Left hindlimb (tissue), 1 donor: ENCODE measurements at regions not wholly inside any gene's neighbourhood (a gene's known extent, or its start where the extent isn't known, plus 50 kb on each side); places are given as distances from the start of the nearest gene placed in this dataset.
A peak's percentile ranks its signal among the peaks of the same experiment; 100 is the strongest.
"Not testable (repeated sequence)": the region's sequence is repeated elsewhere in the genome, so short reads cannot be mapped to it uniquely, and the experiment has no call there.

ENCODE experiments used
- DNase-seq: peaks from one replicate; pipeline ENCODE4 v3.0.0-alpha.2; 2018

- peak; percentile 60 for DNase-seq
Measured at GRCh38 chr7:68977385-68978055, 620.8 kb upstream of the AUTS2 start.

- no peak for DNase-seq
Measured at GRCh38 chr7:68978710-68979109, 619.6 kb upstream of the AUTS2 start.

- DNase-seq = no peak
Measured at GRCh38 chr7:68980011-68980410, 618.3 kb upstream of the AUTS2 start.

- DNase-seq = not testable (repeated sequence)
Measured at GRCh38 chr7:68980432-68980831, 617.8 kb upstream of the AUTS2 start.

GRCh38 chr7:68984306-68984705 lies 614.0 kb upstream of the AUTS2 start:
- DNase-seq = no peak

DNA sequence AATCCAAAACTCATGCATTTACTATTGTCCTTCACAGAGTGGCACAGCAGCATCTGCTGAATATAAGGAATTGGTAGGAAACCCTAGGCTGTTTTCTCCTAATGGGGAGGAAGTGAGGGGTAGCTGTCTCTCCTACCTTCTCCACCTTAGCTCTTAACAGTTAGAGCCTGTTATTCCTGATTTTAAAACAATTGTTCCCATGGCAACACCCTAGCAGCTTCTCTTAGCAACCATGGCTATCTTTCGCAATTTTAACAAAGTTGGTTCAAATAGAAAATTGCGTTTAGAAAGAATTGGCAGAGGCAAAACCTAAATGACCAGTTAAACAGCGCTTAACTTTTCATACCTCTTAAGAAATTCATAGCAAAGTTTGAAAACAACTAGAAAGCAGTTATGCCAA lies 603.4 kb upstream of the AUTS2 start:
- no peak for DNase-seq

- no peak for DNase-seq
Measured at GRCh38 chr7:68998136-68998535, 600.1 kb upstream of the AUTS2 start.

GRCh38 chr7:69002416-69002815 lies 595.9 kb upstream of the AUTS2 start:
- no peak for DNase-seq

DNA sequence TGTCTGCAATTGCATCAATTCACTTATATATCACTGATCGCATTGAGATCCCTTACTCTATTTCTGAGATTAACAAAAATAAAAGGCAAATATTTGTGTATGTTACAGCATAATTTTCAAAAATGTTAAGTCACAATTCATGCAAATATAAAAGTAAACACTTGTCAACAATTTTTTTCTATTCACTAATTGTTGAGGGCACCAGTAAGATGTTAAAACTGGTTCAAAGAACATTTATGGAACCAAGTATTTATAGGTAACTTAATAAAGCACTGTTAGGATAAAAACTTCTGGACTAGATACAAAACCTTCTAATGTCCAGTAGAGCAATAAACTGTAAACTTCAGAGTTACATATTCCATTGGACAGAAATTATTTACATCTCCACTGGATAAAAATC lies 586.1 kb upstream of the AUTS2 start:
- DNase-seq = no peak

DNA sequence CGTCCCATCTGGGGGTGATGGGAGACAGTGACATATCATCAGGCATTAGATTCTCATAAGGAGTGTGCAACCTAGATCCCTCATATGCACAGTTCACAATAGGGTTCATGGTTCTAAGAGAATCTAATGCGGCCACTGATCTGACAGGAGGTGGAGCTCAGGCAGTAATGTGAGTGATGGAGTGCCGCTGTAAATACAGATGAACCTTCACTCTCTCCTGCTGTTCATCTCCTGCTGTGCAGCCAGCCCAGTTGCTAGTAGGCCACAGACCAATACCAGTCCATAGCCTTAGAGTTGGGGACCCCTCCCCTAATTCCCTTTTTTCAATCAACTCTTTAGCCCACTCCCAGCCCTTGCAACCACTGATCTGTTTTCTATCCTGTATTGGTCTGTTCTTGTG lies 581.1 kb upstream of the AUTS2 start:
- no peak for DNase-seq

GRCh38 chr7:69018200-69018599 lies 580.1 kb upstream of the AUTS2 start:
- peak; percentile 38 for DNase-seq

GRCh38 chr7:69019437-69019836 lies 578.8 kb upstream of the AUTS2 start:
- DNase-seq = no peak

DNA sequence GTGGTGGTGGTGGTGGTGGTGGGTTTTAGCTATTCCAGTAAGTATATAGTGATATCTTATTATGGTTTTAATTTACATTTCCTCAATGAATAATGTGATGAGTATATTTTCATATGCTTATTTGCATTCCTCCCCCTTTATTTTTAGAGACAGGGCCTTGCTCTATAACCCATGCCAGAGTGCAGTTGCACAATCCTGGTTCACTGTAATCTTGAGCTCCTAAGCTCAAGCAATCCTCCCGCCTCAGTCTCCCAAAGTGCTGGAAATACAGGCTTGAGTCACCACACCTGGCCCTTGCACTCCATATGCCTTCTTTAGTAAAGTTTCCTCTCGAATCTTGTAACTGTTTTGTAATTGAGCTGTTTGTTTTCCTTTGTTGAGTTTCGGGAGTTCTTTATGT lies 577.7 kb upstream of the AUTS2 start:
- DNase-seq = no peak

DNA sequence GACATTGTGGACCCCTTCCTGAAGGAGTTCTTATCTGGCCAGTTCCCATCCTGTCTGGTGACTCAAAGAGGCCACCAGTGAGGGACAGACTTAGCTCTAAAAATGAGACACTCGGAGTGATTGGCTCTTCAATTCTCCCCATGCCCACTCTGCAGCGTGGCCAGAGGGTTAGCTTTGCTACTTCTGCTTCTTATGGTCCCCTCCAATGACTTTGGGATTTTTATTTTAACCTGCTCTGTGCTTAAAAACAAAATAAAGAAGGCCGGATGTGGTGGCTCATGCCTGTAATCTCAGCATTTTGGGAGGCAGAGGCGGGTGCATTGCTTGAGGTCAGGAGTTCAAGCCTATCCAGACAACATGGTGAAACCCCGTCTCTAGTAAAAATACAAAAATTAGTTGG lies 573.0 kb upstream of the AUTS2 start:
- no peak for DNase-seq

DNA sequence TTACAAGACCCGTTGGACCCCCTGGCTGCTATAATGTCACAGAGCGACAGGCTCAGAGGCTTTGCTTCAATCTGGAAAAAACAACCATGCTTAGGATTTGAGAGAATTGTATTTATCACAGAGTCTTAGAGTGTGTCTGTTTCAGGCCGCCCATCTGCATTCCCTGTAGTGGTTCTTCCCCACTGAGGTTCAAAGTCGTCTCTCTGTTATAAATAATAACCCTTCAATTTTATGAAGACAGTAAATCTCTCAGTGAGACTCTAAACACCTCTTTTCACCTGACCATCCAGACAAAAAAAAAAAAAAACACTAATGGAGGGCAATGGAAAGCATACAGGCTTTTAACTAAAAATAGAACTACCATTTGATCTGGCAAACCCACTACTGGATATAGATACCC lies 565.4 kb upstream of the AUTS2 start:
- DNase-seq = no peak

DNA sequence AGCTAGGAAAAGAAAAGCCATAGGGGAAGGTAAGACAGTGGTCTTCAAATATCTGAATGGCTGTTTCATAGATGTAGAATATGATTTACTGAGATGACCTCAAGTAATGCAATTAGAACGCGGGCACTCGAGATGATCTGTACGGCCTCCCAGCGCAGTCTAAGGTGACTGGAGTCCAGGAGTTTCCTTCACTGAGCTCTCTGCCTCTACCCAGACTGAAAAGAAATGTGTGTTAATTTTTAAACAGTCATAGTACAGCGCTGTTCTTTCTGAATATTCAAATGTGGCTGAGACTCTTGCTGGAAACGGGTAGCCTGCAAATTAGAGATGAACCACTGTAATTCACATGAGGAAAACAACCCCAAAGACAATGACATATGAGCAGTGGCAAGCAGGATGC lies 562.4 kb upstream of the AUTS2 start:
- no peak for DNase-seq

- DNase-seq = no peak
Measured at GRCh38 chr7:69036301-69036700, 562.0 kb upstream of the AUTS2 start.

- no peak for DNase-seq
Measured at GRCh38 chr7:69038915-69039314, 559.4 kb upstream of the AUTS2 start.

DNA sequence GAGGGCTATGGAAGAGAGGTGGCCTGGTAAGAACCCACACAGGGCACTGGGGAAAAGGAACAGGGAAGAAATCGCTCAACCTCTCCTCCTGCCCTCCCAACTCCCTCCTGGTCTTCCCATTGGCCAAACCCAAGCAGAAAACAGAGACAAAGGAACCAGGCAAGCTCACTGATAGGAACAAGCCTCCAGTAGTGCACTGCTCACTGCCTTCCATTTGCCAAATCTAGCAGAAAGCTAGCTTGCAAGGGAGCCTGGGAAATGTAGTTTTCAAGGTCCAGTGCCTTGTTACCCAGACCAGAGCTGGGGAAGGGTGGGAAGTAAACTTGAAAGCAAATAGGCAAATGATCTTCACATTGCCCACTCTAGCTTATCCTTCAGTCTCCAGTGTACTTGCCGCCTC lies 556.1 kb upstream of the AUTS2 start:
- DNase-seq = no peak

DNA sequence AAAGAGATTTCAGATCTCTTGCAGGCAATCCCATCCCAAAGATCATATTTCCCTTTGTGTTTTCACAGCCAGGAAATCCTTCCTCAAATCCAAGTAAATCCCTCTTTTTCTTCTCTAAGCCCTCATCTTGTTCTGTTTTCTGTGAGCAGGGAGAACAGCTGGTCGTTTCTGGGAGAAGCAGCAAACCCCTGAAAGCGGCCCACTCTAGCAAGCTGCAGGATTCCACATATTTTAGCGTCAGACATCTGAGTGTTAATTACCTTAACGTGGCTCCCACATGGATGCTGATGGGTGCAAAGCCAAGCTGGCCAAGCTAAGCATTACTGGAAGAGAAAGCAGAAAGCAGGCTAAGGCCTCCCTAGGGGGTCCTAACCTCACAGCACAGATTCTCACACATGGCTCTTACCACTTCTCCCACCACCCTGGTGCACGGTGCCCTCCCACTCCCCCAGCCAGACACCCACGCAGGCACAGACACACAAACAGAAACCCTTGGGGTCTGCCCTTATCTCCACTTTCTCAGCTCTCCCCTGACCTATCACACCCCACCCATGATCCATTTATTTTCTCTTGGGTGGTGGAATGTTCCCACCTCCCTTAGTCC lies 551.0 kb upstream of the AUTS2 start:
- DNase-seq = peak; percentile 46

DNA sequence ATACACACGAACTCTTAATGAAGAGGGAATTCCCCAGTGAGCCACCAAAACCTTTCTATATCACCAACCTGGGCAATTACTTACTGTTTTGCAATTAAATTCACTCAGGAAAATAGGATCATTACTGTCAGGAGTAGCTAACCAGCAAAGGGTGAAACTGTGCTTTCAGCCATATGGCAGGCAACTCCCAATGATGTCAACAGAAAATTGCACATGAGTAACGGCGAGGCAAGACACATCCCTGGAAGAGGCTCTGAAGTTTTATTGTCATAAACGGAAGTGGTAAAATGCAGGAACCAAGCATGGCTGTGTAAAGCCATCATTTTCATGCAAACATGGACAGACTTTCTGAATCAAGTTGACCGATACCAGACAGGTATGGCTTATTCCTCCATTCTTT lies 548.9 kb upstream of the AUTS2 start:
- DNase-seq = no peak

GRCh38 chr7:69052447-69052846 lies 545.8 kb upstream of the AUTS2 start:
- DNase-seq = no peak

DNA sequence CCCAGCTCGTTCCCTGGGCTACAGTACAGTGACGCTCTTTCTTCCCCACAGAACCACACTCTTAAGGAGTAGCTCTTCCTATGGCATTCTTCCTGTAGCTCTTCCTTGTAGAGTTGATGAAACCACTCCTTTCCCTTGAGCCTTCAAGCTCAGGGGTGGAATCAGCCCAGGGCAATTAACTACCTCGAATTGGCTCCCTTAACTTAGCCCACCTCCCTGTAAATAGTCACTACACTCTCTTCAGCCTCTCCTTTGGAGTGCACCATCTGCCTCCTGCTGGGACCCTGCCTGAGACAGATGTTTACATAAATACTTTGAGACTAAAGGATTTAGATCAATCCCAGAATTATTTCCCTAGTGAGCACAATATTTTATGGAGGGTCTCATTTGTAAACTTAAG lies 537.8 kb upstream of the AUTS2 start:
- DNase-seq = no peak

DNA sequence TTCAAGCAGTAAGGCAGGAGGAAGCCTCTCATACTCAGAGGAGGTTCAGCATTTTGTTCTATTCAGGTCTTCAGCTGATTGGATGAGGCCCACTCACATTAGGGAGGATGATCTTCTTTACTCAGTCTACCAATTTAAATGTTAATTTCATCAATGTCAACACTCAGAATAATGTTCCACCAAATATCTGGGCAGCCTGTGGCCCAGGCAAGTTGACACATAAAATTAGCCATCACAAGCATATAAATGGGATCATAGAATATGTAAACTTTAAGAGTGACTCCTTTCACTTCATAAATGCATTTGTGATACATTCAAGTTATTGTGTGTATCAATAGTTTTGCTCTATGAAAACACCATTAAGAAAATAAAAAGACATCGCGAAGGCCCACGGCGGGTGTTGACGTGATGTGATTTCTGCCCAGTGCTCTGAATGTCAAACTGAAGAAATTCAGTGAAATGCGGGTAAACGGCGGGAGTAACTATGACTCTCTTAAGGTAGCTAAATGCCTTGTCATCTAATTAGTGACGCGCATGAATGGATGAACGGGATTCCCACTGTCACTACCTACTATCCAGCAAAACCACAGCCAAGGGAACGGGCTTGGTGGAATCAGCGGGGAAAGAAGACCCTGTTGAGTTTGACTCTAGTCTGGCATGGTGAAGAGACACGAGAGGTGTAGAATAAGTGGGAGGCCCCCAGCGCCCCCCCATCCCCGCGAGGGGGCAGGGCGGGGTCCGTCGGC lies 536.1 kb upstream of the AUTS2 start:
- no peak for DNase-seq
